ENCODE measurements at regions not wholly inside any gene's neighbourhood (a gene's known extent, or its start where the extent isn't known, plus 50 kb on each side); places are given as distances from the start of the nearest gene placed in this dataset.

DNA sequence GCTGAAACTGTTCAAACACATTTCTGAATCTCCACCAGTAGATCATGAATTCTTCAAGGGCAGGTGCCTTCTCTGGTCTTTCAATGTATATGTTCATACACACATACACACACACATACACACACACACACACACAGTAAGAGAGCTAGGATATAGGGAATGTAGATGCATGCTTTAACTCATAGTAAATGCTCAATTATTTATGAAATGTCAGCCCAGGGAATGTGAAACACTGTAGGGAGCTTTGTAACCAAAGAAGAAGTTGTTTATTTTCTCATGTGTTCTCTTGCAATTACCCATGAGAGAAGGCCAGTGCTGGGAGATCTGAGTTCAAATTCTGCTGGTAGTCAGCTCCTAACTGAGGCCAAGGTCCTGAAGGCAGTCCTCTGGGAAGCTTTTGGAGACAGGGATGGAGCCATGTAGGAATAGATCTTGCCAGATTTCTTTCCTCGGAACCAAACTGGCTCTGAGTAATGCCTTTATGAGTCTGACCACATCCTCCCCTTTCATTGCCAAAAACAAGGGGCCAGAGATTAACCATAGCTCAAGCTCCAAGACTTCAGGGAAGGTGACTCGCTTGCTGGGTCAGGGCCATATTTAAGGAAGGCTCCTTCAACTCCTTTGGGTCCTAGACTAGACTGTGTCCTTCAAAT lies 487.0 kb upstream of the TNC start:
- DNase-seq (no peak), ATAC-seq (no peak)
- intact Hi-C loops (cut with DNase I, micrococcal nuclease) = no loop called here

DNA sequence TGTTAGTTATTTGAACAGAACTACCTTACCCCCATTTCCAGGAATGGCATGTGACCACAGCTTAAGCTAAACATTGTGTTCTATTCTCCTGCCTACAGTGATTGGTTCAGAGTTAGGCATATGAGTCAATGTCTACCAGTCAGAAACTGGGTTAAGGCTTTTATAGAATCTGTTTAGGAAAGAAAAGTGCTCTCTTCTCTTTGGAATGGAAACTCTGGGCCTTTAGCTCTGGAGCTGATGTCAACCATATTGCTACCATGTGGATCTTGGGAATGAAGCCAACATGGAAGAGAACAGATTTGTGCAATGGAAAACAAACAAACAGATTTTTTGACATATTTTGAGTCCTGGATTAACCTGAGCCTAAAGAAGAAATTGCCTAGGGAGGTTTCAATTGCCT lies 488.9 kb upstream of the TNC start:
- no peak for ATAC-seq
- DNase-seq = no peak

DNA sequence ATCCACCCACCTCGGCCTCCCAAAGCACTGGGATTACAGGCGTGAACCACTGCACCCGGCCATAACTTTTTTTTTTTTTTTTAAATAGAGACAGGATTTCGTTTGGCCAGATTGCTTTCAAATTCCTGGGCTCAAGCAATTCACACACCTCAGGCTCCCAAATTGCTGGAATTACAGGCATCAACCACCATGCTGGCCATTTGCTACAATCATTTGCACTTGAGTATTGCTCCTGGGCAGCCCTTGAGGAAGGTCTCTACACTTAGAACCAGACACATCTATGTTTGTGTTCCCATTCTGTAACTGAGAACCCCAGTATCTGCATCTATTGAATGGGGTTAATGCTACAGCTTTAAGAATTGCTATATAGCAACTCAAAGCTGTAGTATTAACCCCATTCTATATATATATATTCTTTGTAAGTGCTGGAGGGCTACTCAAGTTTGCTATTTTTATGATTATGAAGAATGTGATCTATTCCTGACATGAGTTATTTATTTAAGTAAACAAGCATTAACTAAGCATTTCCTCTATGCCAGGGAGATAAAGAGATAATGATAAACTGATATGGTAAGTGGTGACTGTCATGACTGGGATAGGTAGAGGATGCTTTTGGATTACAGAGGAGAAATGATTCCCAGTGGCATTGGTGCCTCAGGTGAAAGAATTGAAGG lies 496.5 kb upstream of the TNC start:
- ATAC-seq = no peak
- DNase-seq = no peak
- intact Hi-C loops (cut with DNase I, micrococcal nuclease) = no loop called here

More for the DNA sequence above, 488.9 kb upstream of the TNC start:
- intact Hi-C loops (cut with DNase I, micrococcal nuclease) = no loop called here

DNA sequence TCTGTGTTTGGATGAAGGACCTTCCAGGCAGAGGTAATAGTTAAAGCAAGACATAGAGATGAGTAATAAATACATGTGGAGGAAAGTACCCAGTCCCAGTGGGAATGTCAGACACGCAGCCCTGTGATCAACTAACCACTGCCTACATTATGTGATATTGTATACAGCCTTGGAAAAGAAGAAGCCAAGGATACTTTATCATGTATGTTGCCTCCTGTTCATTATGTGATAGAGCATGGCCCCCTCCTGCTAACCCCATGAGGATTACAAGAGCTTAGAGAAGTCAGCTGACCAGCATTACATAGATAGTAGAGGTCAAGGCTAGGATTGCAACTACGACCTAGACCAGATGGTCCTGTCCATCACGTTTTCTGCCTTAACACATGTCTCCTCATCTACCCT lies 497.0 kb upstream of the TNC start:
- ATAC-seq (no peak), DNase-seq (no peak)
- intact Hi-C loops (cut with DNase I, micrococcal nuclease) = no loop called here

DNA sequence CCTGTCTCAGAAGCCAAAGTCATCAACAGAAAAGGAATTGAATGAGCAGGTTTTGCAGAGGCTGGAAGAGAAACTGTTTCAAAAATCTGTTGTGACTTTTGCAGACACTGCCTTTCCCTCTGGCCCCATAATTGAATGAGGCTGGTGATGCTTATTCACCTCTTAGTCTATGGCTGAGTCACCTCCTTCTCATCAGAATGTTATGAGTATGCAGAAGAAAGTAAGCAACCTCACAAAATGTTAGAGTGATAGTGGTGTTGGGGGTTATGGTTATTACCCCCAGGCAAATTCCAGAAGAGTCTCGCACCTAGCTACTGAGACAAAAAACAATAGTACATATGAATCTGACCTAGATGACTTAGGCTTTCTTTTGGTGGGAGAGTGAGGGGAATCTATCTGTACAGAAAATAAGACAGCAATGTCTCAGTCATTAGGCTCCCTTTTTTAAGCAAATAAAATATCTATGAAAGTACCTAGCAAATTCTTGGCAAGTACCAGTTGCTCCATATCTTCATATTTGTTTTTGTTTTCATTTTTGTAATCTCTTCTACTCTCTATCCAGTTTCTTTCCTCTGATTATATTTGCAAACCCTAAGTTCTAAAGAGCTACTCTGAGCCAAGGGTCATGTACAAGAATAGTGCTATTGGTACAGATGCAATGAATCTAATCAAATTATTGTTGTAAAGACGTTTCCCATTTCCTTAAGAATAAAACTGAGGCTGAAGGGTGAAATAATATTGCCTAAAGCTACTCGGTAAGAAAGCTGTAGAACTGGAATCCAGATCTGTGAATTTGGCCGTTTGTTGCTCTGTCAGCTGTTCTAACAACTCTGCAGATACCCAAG lies 498.1 kb upstream of the TNC start:
- DNase-seq = no peak
- intact Hi-C loops (cut with DNase I, micrococcal nuclease) = no loop called here

DNA sequence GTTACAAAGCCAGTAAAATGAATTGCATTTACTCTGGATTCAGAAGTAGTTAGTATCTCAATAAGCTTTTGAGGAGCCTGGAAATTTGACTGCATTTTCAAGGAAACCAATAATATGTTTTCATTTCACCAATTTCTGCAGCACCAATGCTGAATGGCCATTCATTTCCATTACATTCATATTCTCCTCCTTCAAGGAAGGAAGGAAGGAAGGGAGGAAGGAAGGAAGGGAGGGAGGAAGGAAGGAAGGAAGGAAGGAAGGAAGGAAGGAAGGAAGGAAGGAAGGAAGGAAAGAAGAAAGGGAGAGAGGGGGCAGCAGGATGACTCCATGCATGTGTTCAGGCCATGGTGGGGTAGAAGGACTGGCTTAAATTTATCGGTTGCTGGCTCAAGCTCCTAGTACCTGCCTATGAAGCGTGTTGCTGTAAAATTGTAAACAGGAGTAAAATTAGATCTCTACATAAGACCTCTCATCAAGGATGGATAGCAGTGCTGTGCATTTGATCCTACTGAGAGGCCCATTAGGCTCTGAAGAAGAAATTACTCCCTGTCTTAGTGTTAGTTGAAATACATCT lies 498.8 kb upstream of the TNC start:
- DNase-seq = no peak
- no peak for ATAC-seq
- intact Hi-C loops (cut with DNase I, micrococcal nuclease) = no loop called here

More for the DNA sequence above, 498.1 kb upstream of the TNC start:
- no peak for ATAC-seq

DNA sequence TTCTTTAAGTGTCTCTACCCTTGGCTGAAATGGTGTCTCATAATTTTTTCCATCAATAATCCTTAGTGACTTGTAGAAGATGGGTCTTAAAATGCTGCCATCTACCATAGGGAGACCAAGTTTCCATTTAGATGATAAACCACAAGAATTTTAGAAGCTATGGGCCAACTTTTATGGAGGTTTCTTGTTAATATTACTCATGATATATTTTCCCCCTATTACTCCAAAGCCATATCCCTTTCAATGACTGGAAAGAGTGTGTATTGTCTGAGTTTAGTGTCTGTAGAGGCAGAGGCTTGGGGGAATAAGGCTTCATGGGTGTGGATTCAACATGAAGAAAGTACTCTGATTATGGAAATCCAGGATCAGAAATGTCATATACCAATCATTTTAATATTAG lies 507.3 kb upstream of the TNC start:
- DNase-seq = no peak
- ATAC-seq = no peak
- intact Hi-C loops (cut with DNase I, micrococcal nuclease) = no loop called here

DNA sequence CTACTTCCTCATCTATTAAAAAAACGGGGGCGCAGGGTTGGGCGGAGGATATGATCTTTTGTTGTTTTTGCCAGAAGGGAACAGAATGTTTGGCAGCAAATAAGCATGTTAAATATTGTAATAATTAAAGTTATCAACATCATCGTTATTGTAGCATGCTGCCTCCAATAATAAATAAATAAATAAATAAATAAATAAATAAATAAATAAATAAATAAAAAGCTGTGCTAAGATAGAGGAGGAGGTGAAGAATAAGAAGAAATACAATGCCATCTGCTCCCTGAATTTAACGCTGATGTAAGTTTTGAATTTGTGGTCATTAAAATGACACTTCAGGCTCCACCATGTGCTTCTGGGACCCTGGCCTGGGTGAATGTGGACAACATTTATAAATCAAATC lies 508.0 kb upstream of the TNC start:
- intact Hi-C loops (cut with DNase I, micrococcal nuclease) = no loop called here
- DNase-seq (no peak), ATAC-seq (no peak)

DNA sequence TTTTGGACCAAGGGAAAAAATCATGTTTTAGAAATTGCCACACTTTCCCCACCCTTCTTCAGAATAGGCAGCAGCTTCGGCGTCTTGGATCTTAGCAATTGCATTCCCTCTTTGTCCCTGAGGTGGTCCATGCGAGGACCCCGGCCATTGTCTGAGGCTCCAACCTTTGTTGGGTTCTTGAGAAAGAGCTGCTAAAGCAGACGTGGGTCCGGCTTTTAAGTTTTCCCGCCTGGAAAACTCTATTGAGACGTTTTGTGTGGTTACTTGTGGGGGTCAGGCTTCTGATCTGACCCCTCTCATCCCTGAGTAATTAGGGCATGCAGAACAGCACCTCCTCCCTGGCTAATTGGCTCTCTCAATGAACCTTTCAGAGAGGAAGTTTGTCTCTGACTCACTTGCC lies 509.6 kb upstream of the TNC start:
- no peak for ATAC-seq
- intact Hi-C loops (cut with DNase I, micrococcal nuclease) = no loop called here
- DNase-seq = no peak

DNA sequence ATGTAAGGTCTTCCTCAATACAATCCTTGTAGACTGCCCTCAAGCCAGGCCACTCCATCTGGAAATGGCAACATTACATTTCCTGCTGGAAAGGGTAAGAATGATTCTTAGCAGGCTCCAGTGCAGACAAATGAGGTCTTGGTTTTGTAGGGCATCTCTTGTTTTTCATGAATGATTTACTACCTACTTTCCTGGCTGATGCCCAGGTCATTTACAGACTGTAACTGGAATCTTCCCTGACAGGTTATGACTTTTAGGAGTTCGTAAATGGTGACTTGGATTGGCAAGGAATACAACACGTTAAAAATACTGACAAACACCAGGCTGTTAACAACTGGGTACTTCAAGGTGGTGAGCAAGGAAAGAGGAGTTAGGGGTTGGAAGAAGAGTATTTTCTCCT lies 510.5 kb upstream of the TNC start:
- ATAC-seq = no peak
- intact Hi-C loops (cut with DNase I, micrococcal nuclease) = no loop called here
- no peak for DNase-seq

DNA sequence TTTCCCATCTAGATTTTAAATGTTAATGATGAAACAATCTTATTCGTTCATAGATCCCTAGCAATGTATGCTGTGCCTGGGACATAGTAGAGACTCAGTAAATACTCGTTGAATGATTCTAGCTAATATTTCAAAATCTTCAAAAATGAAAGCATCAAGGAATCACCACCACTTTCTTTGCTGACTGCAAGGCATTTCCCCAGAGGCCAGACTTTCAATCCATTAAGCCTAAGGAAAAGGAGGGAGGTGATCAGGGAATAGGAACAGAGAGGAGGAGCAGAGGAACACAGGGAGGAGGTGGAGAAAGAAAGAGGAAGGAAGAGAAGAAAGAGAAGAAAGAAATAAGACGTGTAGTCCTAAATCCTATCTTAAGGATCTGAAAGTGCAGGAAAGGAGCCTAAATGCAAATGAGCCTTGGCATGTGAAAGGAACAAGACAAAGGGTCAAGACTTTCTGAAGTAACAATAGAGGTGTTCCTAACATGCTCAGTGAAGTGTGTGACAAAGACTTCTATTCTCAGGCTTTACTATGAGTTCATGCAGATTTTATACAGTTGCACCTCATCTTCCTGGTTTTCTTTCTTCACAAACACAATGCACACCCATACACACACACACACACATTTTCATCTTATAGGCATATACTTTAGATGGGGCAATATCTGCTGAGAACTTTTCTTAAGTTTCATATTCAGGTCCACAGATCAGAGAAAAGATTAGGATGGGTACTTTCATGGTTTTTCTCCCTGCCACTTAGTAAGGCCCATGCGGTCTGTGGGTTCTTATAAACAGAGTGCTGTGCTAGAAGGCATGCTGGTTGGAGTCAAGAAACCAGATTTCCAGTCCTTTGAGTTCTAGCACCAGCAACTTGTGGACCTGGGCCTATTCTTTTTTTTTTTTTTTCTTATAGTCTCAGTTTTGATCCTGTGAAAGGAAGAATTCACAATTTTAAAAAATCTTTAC lies 512.2 kb upstream of the TNC start:
- no peak for ATAC-seq
- no peak for DNase-seq
- intact Hi-C loops (cut with DNase I, micrococcal nuclease) = no loop called here

DNA sequence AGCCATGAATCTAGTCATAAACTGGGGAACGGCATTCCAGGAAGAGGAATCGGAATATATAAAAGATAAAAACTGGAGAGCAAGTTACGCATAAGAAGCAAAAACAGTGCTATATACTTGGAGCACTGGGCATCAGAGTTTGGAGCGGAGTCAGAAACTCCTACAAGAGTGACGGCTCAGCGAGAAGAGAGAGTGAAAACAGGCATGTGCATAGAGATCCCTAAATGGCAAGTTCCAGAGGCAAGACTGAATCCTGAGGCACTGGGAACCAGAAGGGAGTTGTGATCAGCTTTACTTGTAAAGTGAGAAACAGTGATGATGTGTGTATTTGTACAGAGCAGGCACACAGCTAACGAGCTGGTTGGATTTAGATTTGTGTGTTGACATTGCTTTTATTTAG lies 514.4 kb upstream of the TNC start:
- no peak for ATAC-seq
- intact Hi-C loops (cut with DNase I, micrococcal nuclease) = no loop called here
- DNase-seq = no peak

DNA sequence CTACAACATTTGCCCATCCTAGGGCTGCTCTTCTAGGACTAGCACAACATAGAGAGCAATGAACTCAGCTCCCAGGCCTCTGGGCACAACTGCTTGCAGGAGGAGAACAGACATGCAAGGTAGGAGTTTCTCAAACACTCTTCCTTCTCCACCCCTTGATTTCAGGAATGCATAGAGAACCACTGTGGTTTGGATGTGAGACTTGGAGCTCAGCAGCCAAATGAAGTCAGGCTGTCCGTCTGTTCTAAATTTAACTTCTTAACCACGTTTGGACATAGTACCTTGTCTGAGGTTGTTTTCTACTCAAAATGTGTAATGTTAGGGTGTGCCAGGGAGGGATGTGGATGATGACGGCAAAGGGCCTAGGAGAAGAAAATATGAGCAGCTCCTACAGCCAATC lies 515.1 kb upstream of the TNC start:
- DNase-seq = no peak
- no peak for ATAC-seq
- intact Hi-C loops (cut with DNase I, micrococcal nuclease) = no loop called here

DNA sequence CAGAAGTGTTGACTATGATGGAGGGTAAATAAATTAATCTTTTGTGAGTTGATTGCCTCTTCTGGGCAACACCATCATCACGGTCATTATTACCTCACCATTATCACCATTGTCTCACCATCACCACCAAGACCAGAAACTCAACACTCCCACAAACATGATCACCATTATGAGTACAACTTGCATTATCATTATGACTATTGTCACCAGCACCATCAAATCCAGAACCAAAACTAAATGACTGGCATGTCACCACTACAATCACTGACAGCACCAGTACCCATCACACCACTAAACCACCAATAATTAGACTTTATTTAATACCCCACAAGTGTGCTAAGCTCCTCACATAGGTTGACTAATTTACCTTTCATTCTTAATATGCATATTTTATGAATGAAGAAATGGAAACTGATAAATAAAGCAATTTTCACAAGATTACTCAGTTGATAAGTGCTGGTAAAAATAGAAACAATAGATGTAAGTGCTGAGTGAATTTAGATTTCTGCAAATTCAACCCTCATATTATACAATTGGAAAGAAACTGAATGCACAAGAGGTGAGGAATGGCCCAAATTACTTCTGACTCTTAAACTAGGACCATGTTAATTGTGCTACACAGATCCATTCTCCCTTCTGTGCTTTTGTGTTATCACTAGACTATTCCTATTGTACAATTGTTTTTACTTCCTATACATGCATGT lies 517.8 kb upstream of the PAPPA start:
- ATAC-seq (no peak), DNase-seq (no peak)
- intact Hi-C loops (cut with DNase I, micrococcal nuclease) = no loop called here

DNA sequence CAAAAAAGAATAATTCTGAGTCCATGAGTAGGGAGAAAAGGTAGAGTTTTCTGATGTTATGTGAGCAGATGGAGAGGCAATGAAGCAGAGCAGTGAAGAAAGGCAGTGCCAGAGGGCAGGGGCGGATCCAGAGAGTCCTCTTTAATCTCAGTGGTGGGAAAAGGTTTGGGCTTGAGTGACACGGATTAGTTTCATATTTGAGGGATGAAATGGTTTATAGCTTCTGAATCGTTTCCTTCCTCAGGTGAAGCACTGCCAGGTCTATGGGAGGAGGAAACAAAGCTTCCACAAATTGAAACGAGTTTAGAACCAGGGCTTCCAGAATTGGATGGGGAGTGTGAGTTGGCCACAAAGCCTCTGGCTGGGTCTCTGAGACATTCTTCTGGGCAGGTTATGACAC lies 517.0 kb upstream of the PAPPA start:
- ATAC-seq (no peak), DNase-seq (no peak)
- intact Hi-C loops (cut with DNase I, micrococcal nuclease) = no loop called here

DNA sequence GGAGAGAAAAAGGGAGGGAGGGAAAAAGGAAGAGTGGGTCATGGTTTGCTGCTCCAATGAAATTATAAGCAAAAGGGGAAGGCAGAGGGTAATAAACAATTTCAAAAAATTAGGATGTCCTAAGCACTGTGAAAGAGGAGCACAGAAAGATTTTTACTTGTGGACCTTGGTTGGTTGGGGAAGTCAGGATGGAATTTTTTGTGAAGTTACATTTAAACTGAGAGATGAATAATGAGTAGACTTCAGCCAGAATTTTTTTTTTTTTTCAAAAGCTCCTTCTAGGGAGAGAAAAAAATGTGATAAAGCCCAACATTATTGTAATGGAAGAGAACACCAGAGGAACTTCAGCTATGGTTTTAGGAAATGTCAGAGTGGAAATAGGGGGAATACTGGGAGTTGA lies 515.9 kb upstream of the PAPPA start:
- intact Hi-C loops (cut with DNase I, micrococcal nuclease) = no loop called here
- no peak for ATAC-seq
- DNase-seq = no peak

DNA sequence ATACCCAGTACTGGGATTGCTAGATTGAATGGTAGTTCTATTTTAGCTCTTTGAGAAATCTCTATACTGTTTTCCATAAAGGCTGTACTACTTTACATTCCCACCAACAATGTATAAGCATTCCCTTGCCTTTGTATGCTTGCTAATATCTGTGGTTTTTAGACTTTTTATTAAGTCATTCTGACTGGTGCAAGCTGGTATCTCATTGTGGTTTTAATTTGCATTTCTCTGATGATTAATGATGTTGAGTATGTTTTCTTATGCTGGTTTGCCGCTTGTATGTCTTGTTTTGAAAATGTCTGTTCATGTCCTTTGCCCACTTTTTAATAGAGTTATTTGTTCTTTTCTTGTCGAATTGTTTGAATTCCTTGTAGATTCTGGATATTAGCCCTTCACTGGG lies 512.7 kb upstream of the PAPPA start:
- intact Hi-C loops (cut with DNase I, micrococcal nuclease) = no loop called here
- DNase-seq (no peak), ATAC-seq (no peak)

DNA sequence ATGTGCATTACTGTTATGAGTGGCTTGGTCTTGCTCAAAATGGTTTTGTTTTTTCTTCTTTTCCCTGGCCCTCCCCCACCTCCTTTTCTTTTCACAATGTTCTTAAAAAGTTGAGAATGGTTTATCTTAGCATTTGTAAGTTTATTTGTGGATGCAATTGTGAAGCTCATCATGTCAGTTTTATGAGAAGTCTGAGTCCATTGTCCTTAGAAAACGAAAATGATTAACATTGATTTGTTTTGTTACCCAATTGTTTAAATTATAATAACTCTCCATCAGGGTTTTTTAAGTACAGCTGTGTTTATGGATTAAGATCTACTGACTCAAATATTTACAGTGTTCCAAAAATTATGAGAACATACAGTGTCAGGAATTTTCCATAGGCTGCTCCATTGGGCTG lies 511.3 kb upstream of the PAPPA start:
- DNase-seq (no peak), ATAC-seq (no peak)
- intact Hi-C loops (cut with DNase I, micrococcal nuclease) = no loop called here

All from left colon (tissue), 2 donors.